ENCODE measurements at regions not wholly inside any gene's neighbourhood (a gene's known extent, or its start where the extent isn't known, plus 50 kb on each side); places are given as distances from the start of the nearest gene placed in this dataset.

DNA sequence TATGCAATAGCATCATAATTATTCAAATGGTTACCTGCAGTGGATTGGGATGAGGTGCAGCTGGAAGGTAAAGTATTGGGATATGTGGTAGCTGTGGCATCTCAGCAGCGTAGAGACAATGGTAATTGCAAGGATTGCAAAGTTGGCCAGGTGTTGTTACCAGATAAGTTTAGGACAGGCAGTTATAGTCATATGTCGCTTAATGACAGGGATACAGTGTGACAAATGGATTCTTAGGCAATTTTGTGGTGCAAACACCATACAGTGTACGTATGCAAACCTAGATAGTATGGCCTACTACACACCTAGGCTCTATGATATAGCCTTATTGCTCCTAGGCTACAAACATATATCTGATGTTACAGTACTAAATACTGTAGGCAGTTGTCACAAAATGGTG, 163.5 kb upstream of the LYZL2 start:
- no peak for DNase-seq

DNA sequence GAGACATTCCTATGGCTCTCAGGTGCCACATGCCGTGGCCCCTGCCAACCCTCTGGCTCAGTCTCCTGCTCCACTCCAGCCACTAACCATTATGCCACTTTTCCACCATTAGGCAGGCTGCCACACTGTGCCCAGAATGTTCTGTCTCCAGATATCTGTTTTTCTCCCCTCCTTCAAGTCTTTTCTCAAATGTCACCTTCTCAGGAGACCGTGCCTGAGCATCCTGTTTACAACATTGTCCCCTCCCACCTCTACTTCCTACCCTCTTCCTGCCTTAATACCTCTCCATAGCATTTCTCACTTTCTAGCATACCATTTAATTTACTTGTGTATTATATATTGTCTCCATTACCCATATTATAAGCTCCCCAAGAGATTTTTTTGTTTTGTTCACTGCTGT, 162.5 kb upstream of the LYZL2 start:
- DNase-seq, result no peak

DNA sequence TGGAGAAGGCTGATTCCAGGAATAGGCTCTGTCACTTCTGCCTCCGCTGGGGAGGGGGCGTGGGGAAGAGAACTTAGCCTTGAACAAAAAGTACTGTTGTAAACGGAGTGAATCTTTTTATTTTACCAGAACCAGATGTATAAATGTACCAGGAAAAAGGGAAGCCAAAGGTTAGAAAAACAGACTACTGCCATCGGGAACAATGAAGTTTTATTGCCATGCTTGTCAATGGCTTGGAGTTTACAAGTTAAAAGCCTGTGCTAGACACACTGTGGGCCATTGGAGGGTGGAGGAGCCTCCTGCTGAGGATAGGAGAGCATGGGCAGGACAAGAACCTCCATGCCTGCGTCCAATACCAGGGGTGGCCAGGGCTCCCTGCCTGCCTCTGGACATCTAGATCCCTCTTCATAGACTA, 161.7 kb upstream of the LYZL2 start:
- no peak for DNase-seq

DNA sequence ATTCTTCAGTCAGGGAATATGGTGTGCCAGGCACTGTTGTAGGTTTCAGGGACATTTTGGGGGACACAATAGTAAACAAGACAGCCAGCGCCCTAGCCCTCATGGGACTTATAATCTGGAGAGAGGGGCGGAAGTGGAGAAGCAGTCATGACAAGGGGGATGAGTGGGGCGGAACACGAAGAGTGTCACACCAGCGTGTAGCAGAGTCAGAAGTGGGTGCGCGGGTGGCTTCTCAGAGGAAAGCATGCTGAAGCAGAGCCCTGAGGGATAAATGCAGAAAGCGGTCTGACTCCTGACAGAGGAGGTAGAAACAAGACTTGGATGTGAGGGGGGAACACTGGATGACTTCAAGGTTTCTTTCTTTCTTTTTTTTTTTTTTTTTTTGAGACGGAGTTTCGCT, 160.3 kb upstream of the LYZL2 start:
- DNase-seq, result no peak

DNA sequence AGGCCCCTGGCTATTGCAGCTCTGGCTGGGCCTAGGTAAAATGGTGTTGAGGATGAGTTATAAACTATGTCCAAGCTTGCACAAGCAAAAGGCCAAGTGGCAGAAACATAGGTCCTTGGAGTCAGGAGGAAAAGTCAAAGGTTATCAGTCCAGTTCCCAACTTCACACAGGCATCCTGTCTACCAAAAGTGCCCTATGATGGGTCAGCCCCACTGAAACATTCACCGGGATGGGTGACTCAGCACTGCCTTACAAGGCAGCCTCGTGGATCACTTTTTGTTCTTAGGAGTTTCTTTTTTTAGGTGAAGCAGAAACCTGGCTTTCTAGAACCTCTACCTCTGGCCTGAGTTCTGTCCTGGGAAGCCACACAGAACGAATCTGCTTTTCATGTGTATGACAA, 158.8 kb upstream of the LYZL2 start:
- no peak for DNase-seq

DNA sequence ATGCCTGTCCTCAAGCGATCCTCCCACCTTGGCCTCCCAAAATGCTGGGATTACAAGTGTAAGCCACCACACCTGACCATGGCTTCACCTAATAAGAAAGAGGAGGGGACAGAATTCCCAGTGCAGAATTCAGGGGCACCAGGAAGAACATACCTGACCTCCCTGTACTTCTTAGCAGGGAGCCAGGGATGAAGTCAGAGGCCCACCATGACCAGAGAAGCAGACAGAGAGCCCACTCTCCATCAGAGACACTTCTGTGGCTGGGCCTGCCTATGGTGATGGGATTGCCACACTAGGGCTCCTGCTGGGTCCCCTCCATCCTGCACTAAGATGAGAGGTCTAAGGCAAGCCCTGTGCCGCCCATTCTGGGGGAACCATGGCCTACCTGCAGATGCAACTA, 157.4 kb upstream of the LYZL2 start:
- DNase-seq, result no peak

DNA sequence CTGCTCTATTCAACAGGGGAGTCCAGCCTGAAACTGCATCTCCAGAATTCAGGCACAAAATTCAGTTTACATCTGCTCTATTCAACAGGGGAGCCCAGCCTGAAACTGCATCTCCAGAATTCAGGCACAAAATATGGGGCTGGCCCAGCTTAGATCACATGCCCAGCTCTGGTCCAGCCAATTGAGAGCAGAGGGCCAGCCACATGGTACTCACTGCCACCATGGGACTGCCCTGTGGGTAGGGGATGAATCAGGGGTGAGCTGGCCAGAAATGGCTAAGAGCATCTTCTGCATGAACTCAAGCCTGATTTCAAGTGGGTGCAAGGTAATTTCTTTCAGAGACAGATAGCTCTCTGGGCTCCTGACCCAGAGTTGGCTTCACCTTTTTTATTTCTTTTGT, 156.6 kb upstream of the LYZL2 start:
- DNase-seq, result no peak

DNA sequence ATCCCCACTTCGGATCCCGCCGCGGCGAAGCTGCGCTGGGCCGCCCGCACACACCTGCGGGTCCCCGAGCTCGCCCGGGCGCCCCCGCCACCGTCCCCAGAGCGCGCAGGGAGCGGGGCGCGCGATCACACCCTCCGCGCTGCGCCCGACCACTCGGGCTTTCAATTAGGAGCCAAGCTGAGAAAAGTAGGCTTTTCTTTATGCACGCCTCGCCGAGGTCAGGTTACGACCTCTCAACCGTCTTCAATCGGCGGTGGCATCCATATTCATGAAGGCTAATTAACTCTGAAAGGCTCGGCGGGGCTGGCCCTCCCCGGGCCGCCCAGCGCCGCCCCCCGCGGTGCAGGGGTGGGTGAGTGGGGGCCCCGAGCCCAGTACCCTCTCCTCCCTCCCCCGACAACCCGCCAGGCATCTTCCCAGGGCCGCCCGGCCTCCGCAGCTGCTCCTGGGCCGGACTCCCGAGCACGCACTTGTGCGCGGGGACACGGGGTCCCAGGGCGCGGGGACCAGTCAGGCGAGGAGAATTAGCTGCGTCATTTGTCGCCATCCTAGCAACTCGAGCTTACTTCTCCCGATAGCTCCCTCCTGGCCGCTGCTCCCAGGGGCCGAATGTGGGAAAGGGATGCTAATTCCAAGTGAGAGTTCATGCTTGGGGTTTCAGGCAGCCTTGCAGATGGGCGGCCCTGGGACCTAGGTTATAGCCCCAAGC, 155.5 kb upstream of the LYZL2 start:
- DNase-seq, result peak; percentile 63

DNA sequence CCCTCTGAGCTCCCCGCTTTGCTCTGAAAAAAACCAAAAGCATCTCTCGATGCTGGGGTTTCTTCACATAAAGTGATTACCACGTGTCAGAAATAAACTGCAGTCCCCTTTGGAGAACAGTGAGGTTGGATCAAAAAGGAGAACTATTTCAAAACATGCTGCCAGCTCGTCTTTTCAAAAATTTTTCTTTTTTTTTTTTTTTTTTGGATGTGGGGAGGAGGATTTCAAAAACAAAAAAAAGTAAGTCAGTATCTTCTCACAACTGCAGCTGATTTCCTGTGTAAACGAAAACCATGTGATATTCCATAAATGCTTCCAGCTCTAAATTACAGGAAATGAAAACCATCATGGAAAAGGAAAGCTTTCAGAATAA, 155.0 kb upstream of the LYZL2 start:
- no peak for DNase-seq

DNA sequence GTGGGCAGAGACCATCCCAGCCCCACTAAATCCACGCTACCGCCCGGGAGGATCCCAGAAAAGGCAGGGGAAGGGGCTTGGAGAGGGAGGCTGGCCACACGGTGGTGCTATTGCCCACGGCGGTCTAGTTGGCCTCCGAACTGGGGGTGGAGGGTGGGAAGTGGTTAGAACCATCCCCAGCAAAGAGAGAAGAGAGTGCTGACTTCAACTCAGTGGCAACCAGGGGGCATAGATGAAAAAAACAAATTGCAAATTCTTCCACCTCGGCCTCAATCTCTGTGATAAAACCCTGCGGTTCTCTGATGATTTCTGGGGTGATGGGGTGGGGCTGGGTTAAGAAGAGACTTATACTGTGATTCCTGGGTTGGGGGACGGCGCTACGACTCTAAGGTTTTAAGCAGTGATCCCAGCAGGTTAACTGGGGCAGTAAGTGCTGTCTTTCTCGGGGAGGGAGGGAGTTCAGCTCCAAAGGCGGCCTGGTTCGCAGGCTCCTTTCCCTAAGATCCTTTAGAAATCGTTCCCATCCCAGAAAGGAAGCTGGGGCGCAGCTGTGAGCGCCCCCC, 154.5 kb upstream of the LYZL2 start:
- DNase-seq, result peak; percentile 69

DNA sequence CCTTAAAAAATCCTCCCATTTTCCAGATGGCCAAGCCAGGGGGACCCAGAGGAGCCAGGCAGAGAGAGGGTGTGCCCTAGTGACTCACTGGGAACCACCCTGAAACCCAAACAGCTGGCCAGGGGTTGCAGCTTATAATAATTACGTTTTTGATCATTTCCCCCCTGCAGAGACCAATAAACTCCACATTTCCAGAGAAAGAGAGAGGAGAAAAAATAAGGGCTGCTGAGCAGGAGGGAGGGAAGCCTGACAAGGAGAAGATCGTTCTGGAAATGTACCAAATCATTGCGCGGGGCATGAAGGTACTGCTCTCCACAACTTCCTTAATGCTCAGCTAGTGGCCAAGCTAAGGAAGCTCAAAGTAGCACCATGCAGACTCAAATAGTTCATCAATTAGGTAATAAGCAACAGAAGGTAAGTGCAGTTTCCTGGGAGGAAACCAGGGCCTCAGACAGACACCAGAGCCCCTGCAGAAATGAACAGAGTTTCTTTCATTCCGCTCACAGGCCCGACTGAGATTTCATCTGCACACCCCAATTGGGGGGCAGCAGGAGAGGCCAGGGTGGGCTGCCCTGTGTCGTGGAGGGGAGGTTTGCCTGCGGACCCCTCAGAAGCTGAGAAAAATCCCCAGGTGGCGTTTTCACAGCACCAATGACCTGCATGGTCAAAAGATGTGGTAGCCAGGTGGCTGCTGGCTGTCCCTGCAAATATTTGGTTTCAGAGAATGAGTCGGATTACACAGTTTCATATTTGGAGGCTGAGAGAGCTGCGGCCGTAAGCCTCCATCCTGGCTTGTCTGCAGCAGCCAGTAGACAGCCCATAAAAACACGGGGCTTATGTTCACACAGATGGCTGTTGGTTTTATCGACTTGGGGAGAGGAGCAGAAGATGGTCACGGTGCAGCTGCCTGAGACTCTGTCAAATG, 153.2 kb upstream of the LYZL2 start:
- peak; percentile 73 for DNase-seq

DNA sequence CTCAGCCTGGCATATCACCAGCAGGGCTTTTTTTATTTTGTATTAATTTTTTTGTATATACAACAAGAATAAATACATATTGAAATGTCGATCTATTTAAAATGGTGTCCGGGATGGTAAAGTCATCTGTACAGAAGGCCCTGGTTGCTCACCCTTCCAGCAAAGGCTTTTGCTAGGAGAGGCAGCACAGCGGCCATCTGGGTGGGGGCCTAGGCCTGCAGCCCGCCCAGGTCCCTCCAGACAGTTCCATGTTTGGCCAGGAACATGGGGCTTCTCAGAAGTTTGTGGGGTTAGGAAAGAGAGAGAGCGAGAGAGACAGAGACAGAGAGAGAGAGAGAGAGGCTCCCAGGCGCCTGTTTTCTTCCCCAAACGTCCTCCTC, 152.6 kb upstream of the LYZL2 start:
- DNase-seq, result no peak

DNA sequence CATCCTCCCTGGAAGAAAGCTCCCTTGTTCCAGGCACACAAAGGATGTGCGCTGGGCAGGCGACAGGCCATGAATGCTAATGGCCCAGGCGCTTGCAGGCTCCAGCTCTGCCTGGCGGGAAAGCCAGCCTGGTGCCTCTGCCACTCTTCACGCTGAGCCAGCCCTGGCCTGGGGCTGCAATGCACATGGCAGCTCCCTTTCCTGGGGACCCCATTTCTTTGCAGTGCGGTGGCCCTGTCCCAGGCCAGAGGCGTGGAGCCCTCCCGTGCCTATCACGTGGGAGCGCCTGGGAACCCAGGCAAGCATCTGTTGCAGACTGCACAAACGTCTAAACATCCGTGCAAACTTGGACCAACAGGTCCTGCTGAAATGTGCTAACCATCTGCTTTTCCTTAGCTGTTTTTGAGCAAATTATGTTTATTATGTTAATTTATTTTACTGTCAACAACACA, 152.1 kb upstream of the LYZL2 start:
- no peak for DNase-seq

DNA sequence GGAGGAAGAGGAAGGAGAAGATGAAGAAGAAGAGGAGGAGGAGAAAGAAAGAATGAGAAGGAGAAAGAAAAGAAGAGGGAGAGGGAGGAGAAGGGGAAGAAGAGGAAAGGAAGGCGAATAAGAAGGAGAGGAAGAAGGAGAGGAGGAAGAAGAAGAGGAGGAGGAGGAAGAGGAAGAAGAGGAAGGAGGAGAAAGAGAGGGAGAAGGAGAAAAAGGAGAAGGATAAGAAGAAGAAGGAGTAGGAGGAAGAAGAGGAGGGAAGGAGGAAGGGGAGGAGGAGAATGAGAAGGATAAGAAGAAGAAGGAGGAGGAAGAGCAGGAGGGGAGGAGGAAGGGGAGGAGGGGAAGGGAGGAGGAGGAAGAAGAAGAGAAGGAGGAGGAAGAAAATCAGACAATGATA, 149.2 kb upstream of the LYZL2 start:
- DNase-seq, result no peak

DNA sequence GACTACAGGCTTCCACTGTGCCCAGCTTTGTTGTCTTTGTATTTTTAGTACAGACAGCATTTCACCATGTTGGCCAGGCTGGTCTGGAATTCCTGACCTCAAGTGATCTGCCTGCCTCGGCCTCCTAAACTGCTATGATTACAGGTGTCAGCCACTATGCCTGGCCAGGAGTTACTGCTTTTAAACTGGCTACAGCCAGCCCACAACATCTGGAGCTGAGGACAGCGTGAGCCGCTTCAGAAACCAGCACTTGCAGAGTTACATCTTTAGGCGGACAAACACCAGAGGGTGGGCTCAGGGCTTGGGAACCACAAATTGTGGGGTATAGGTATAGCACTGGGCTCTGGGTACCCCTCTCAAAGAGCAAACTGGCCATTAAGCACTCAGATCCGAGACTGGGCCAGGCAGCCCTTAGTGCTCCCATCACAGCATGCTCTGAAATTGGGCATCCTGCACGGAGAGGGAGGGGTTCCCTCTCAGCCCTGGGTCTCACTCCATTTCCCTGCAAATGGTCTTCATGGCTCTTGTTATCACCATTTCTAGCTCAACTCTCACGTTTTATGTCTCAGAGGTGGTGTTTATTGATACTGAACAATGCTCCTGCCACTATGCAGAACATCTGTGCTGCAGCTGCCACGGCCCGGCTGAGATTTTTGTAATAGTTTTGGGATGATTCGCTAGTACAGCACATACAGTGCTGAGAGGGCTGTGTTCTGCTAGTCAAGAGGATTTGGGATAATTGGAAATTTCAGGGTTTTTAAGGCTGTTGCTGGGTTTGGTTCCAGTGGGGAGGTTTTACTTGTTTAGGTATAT, 146.4 kb upstream of the LYZL2 start:
- no peak for DNase-seq

DNA sequence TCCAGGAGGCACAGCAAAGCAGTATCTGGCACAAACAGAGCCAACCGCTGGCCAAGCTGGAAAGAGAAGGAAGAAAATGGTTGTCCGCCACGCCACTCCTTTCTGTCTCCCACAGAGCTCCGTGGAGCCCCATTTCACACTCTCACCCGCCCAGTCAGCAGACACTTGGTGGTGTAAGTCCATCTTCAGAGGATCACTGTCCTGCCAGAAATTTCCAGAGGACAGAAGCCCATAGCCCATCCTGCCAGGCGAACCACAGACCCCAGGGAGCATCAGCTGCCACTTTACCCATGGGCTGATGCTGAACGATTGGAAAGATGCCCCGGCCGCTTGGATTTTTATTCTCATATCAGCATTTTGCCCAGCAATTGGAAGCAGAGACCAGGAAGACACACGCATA, 144.7 kb upstream of the LYZL2 start:
- no peak for DNase-seq

DNA sequence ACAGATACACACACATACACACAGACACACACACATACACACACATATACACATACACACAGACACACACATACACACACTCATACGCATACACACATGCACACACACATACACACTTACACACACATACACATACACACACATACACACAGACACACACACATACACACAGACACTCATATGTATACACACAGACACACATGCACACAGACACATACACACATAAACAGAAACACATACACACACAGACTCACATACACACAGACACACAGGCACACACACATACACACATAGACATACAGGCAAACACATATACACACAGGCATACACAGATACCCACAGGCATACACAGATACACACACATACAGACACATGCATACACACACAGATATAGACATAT, 143.9 kb upstream of the LYZL2 start:
- DNase-seq, result no peak

DNA sequence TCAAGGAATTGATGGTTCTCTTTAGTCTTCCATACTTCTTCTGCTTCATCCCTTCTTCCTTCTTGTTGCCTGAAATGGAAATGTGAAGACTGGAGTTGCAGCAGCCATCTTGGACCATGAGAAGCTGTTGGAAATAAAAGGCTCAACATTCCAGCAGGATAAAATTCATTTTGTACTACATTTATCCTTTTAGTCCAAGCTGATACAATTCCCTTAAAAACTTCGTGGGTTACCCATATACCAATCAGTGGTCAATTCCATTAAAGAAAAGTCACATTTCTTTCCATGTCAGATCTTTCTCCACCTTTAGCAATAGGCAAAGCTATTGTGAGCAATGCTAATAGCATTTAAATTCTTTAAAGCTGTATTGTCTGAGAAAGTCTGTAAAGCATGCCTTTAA, 141.3 kb upstream of the LYZL2 start:
- no peak for DNase-seq

DNA sequence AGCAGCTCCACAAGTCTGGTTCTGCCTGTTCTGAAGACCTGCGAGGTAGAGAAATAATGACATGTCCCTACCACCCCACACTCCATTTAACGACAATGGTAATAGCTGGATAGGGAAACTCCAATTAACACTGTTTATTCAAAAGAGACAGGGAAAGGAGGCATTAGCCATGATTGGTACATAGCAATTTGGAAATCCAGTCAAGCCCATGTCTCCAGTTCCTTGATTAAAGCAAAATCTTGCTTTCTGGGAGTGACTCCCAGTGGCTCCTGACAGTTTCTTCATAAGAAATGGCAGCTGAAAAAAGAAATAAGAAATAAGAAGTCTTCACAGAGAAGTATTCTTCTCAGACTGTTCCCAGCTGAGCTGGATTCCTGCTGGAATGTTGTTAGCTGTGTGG, 140.7 kb upstream of the LYZL2 start:
- DNase-seq, result no peak

DNA sequence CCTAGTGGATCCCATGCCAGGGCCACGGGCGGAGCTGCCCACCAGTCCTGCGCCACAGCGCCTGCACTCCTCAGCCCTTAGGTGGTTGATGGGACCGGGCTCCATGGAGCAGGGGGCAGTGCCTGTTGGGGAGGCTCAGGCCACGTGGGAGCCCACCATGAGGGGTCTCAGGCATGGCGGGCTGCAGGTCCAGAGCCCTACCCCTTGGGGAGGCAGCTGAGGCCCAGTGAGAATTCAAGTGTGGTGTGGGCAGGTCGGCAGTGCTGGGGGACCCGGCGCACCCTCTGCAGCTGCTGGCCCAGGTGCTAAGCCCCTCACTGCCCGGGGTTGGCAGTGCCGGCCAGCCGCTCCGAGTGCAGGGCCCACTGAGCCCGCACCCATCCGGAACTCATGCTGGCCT, 139.8 kb upstream of the LYZL2 start:
- DNase-seq, result no peak

DNA sequence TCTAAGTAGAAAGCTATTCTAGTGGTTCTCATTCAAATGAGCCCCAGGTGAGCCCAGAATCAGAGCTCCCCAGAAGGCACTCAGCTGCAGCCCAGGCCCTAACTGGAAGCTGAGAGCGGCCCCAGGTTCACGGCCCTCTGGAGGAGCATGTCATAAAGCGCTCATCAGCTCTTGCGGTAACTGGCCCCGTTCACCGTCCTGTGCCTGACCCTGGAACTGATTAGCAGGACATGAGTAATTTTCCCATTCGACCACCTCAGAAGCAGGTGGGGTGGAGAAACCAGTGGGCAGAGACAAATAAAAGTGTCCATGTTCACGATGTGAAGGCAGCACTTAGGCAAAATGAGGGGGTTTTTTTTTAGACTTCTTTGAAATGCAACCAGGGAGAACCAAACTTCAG, 136.1 kb upstream of the LYZL2 start:
- DNase-seq, result no peak

DNA sequence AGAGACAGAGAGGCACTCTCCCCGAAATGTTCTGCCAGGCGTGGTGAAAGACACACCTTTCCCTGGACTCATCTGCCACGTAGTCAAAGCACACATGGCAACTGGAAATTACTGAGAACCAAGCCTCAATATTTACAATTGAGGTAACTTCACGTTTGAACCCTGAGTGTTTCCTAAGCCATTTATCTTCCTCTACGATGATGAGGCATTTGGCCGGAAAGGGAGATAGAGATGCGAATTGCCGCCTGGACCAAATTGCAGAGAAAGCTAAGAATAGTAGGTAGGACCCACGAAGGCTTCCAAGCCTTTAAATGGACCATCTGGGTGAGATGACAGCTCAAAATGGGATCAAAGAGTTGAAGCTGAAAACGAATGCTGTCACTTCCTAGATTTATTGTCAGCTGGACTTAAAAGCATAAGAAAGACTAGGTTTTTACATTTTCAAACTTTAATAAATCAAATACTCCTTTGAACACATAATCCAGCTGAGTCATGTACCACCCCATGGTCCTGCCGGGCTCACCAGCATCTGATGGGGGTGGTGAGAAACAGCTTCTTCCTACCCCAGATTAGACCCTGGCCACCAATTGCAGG, 135.6 kb upstream of the LYZL2 start:
- no peak for DNase-seq

DNA sequence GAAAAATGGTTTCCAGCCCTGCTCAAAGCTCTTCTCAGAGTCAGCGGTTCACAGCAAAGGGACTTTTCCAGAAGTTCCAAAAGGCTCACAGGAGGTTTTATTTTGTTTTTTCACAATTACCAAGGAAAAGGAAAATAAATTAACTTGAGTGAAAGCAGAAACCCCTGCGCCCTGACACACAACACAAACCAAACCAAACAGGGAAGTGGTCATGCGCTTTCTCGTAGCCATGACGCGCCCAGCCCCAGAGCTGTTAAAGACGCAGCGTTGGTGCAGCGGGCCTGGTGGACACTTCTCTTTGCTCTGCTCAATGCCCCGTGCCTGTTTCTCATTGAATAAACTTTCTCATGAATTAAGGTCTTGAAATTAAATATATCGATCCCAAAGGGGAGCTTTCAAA, 134.4 kb upstream of the LYZL2 start:
- DNase-seq, result no peak
